GM19395 (cell line): ENCODE measurements at regions not wholly inside any gene's neighbourhood (a gene's known extent, or its start where the extent isn't known, plus 50 kb on each side); places are given as distances from the start of the nearest gene placed in this dataset.

Source experiments
- ATAC-seq: cut with Tn5 transposase; IDR thresholded peaks from one replicate; pipeline ENCODE4 v1.9.1; 2021; ENCODE audit warnings: mild to moderate bottlenecking, moderate library complexity; ENCODE audit not compliant: unreplicated experiment

- no peak for ATAC-seq
Measured at GRCh38 chr3:64860536-64860870, 172.7 kb upstream of the ADAMTS9 start.

GRCh38 chr3:64859625-64860535, 172.1 kb upstream of the ADAMTS9 start:
- no peak for ATAC-seq

GRCh38 chr3:64856977-64857516, 169.2 kb upstream of the ADAMTS9 start:
- no peak for ATAC-seq

GRCh38 chr3:64856106-64856505, 168.3 kb upstream of the ADAMTS9 start:
- no peak for ATAC-seq

- no peak for ATAC-seq
Measured at GRCh38 chr3:64853456-64853855, 165.7 kb upstream of the ADAMTS9 start.

GRCh38 chr3:64852738-64853137, 164.9 kb upstream of the ADAMTS9 start:
- no peak for ATAC-seq

GRCh38 chr3:64848822-64849221, 161.0 kb upstream of the ADAMTS9 start:
- ATAC-seq = no peak

GRCh38 chr3:64848127-64848800, 160.5 kb upstream of the ADAMTS9 start:
- no peak for ATAC-seq

GRCh38 chr3:64844558-64844957, 156.8 kb upstream of the ADAMTS9 start:
- ATAC-seq = no peak

GRCh38 chr3:64837986-64838735, 150.4 kb upstream of the ADAMTS9 start:
- ATAC-seq = no peak

- no peak for ATAC-seq
Measured at GRCh38 chr3:64837126-64837738, 149.4 kb upstream of the ADAMTS9 start.

- ATAC-seq = no peak
Measured at GRCh38 chr3:64836097-64836496, 148.3 kb upstream of the ADAMTS9 start.

GRCh38 chr3:64832098-64832497, 144.3 kb upstream of the ADAMTS9 start:
- ATAC-seq = no peak

- no peak for ATAC-seq
Measured at GRCh38 chr3:64830681-64831080, 142.9 kb upstream of the ADAMTS9 start.

GRCh38 chr3:64829331-64829730, 141.5 kb upstream of the ADAMTS9 start:
- no peak for ATAC-seq

- no peak for ATAC-seq
Measured at GRCh38 chr3:64828276-64828675, 140.5 kb upstream of the ADAMTS9 start.

GRCh38 chr3:64827431-64827830, 139.6 kb upstream of the ADAMTS9 start:
- ATAC-seq = peak; percentile 72

- no peak for ATAC-seq
Measured at GRCh38 chr3:64827019-64827418, 139.2 kb upstream of the ADAMTS9 start.

GRCh38 chr3:64825404-64826120, 137.8 kb upstream of the ADAMTS9 start:
- ATAC-seq = no peak

GRCh38 chr3:64824394-64824909, 136.7 kb upstream of the ADAMTS9 start:
- no peak for ATAC-seq
